H9 (cell line): ENCODE measurements at regions not wholly inside any gene's neighbourhood (a gene's known extent, or its start where the extent isn't known, plus 50 kb on each side); places are given as distances from the start of the nearest gene placed in this dataset.
A peak's percentile ranks its signal among the peaks of the same experiment; 100 is the strongest.

Source experiments
- DNase-seq: peaks from one replicate; pipeline ENCODE4 v3.0.0-alpha.2; 2017
- H2AFZ ChIP-seq: one replicate; pipeline ENCODE4 v1.6.1; 2013; ENCODE audit warnings: mild to moderate bottlenecking, low read length, control low read depth, moderate library complexity
- H2AK5ac ChIP-seq: 2 replicates; pipeline ENCODE4 v1.6.1; 2013; ENCODE audit warnings: low read length, control low read depth, mixed read lengths; ENCODE audit not compliant: insufficient read length
- H2BK120ac ChIP-seq: one replicate; pipeline ENCODE4 v1.6.1; 2013; ENCODE audit warnings: low read depth, mild to moderate bottlenecking, low read length, control low read depth, inconsistent platforms; ENCODE audit not compliant: poor library complexity, severe bottlenecking
- H2BK12ac ChIP-seq: 2 replicates; pipeline ENCODE4 v1.6.1; 2013; ENCODE audit warnings: low read length, control low read depth, mixed read lengths, low read depth; ENCODE audit not compliant: insufficient read length
- H2BK15ac ChIP-seq: 2 replicates; pipeline ENCODE4 v1.6.1; 2013; ENCODE audit warnings: low read depth, low read length, control low read depth
- H2BK20ac ChIP-seq: one replicate; pipeline ENCODE4 v1.6.1; 2013; ENCODE audit warnings: low read depth, mild to moderate bottlenecking, low read length, control low read depth, inconsistent platforms; ENCODE audit not compliant: poor library complexity, severe bottlenecking
- H2BK5ac ChIP-seq: 2 replicates; pipeline ENCODE4 v1.6.1; 2013; ENCODE audit warnings: low read length, control low read depth, mixed read lengths; ENCODE audit not compliant: insufficient read length
- H3K14ac ChIP-seq: 2 replicates; pipeline ENCODE4 v1.6.1; 2013; ENCODE audit warnings: low read length, control low read depth; ENCODE audit not compliant: insufficient read depth
- H3K18ac ChIP-seq: 2 replicates; pipeline ENCODE4 v1.6.1; 2013; ENCODE audit warnings: low read depth, mild to moderate bottlenecking, mixed read lengths, low read length, control low read depth; ENCODE audit not compliant: insufficient read length
- H3K23ac ChIP-seq: 2 replicates; pipeline ENCODE4 v1.6.1; 2013; ENCODE audit warnings: low read length, control low read depth, mixed read lengths, low read depth; ENCODE audit not compliant: insufficient read length
- H3K23me2 ChIP-seq: 2 replicates; pipeline ENCODE4 v1.6.1; 2013; ENCODE audit warnings: low read depth, mild to moderate bottlenecking, mixed read lengths, low read length, control low read depth; ENCODE audit not compliant: insufficient read length, poor library complexity, severe bottlenecking
- H3K27ac ChIP-seq: 2 replicates; pipeline ENCODE4 v1.5.1; 2013; ENCODE audit warnings: low read length, control low read depth, mixed read lengths, low read depth; ENCODE audit not compliant: insufficient read length
- H3K27me3 ChIP-seq: 2 replicates; pipeline ENCODE4 v1.6.1; 2013; ENCODE audit warnings: low read length, control low read depth, inconsistent platforms; ENCODE audit not compliant: insufficient read depth
- H3K4ac ChIP-seq: 2 replicates; pipeline ENCODE4 v1.6.1; 2013; ENCODE audit warnings: low read depth, mild to moderate bottlenecking, control low read depth, inconsistent platforms, low read length, moderate library complexity
- H3K4me1 ChIP-seq: 2 replicates; pipeline ENCODE4 v1.6.1; 2013; ENCODE audit warnings: low read length, control low read depth, inconsistent platforms; ENCODE audit not compliant: insufficient read depth
- H3K4me2 ChIP-seq: 2 replicates; pipeline ENCODE4 v1.6.1; 2013; ENCODE audit warnings: low read length, control low read depth, mixed read lengths; ENCODE audit not compliant: insufficient read length, insufficient read depth
- H3K56ac ChIP-seq: 2 replicates; pipeline ENCODE4 v1.6.1; 2013; ENCODE audit warnings: low read depth, mild to moderate bottlenecking, mixed read lengths, low read length, control low read depth; ENCODE audit not compliant: insufficient read length
- H3K79me1 ChIP-seq: 2 replicates; pipeline ENCODE4 v1.6.1; 2013; ENCODE audit warnings: low read depth, mild to moderate bottlenecking, moderate library complexity, low read length, control low read depth, inconsistent platforms; ENCODE audit not compliant: insufficient read depth, poor library complexity, severe bottlenecking
- H3K79me2 ChIP-seq: 2 replicates; pipeline ENCODE4 v1.6.1; 2013; ENCODE audit warnings: low read length, control low read depth, inconsistent platforms; ENCODE audit not compliant: insufficient read depth
- H3K9ac ChIP-seq: 2 replicates; pipeline ENCODE4 v1.6.1; 2013; ENCODE audit warnings: low read length, control low read depth, mixed read lengths; ENCODE audit not compliant: insufficient read length; ENCODE audit errors: extremely low read depth
- H3K9me3 ChIP-seq: one replicate; pipeline ENCODE4 v1.6.1; 2013; ENCODE audit warnings: low read depth, low read length, inconsistent platforms; ENCODE audit not compliant: control insufficient read depth
- H3T11ph ChIP-seq: one replicate; pipeline ENCODE4 v1.6.1; 2013; ENCODE audit warnings: mild to moderate bottlenecking, low read length, control low read depth, inconsistent platforms
- H4K20me1 ChIP-seq: one replicate; pipeline ENCODE4 v1.6.1; 2013; ENCODE audit not compliant: control insufficient read depth, insufficient read length, insufficient read depth
- H4K5ac ChIP-seq: 2 replicates; pipeline ENCODE4 v1.6.1; 2013; ENCODE audit warnings: low read depth, mild to moderate bottlenecking, mixed read lengths, low read length, control low read depth; ENCODE audit not compliant: insufficient read length
- H4K8ac ChIP-seq: replicated peaks from 2 replicates; pipeline ENCODE4 v1.6.1; 2013; ENCODE audit warnings: low read length, control low read depth, mixed read lengths, low read depth; ENCODE audit not compliant: insufficient read length
- H4K91ac ChIP-seq: 2 replicates; pipeline ENCODE4 v1.6.1; 2013; ENCODE audit warnings: low read depth, mild to moderate bottlenecking, moderate library complexity, mixed read lengths, low read length, control low read depth; ENCODE audit not compliant: insufficient read length
- H3K27ac Mint-ChIP-seq, 3 experiments: 2 replicates in 2 of 3; 3 replicates in 1 of 3; pipeline ENCODE4 v1.8.0; 2020 to 2021; ENCODE audit warnings: mixed read lengths in 3 of 3, mild to moderate bottlenecking in 1 of 3, moderate library complexity in 1 of 3
- H3K27me3 Mint-ChIP-seq: 2 replicates; pipeline ENCODE4 v1.8.0; 2021; ENCODE audit warnings: low read depth, mild to moderate bottlenecking, moderate library complexity, mixed read lengths
- H3K36me3 Mint-ChIP-seq, 3 experiments: 2 replicates in 2 of 3; 3 replicates in 1 of 3; pipeline ENCODE4 v1.8.0; 2020 to 2021; ENCODE audit warnings: low read depth in 3 of 3, mixed read lengths in 3 of 3; ENCODE audit not compliant: insufficient read depth in 1 of 3
- H3K4me1 Mint-ChIP-seq, 2 experiments: 2 replicates each; pipeline ENCODE4 v1.8.0; 2020; ENCODE audit warnings: mixed read lengths in 2 of 2
- H3K4me3 Mint-ChIP-seq, 2 experiments: 2 replicates in 1 of 2; 3 replicates in 1 of 2; pipeline ENCODE4 v1.8.0; 2020 to 2021; ENCODE audit warnings: mild to moderate bottlenecking in 2 of 2, mixed read lengths in 2 of 2, moderate library complexity in 1 of 2
- H3K9me3 Mint-ChIP-seq, 2 experiments: 2 replicates in 1 of 2; 3 replicates in 1 of 2; pipeline ENCODE4 v1.8.0; 2020; ENCODE audit warnings: mild to moderate bottlenecking in 2 of 2, mixed read lengths in 2 of 2, moderate library complexity in 1 of 2
- CTCF ChIP-seq: fragments of 200-600 bp; sonication (generic); conservative IDR thresholded peaks from 3 replicates; pipeline ENCODE4 v1.8.0; 2021; ENCODE audit warnings: antibody characterized with exemption, mild to moderate bottlenecking

- Histone ChIP-seq H3K4me1 (no peaks in the 10 kb centered on the region), H3K18ac (no peak overlapping the region), H2BK120ac (no peak overlapping the region), H3K79me2 (no peaks in the 10 kb centered on the region), H3T11ph (no peak overlapping the region), H3K27me3 (no peaks in the 10 kb centered on the region), H3K4ac (no peak overlapping the region), H4K8ac (no peak overlapping the region), H2BK20ac (no peak overlapping the region), H3K27ac (no peak overlapping the region), H2BK15ac (no peak overlapping the region), H3K9ac (no peak overlapping the region), H4K91ac (no peak overlapping the region), H2BK5ac (no peak overlapping the region), H3K23me2 (no peaks in the 10 kb centered on the region), H3K79me1 (no peaks in the 10 kb centered on the region), H3K4me2 (no peak overlapping the region), H2AK5ac (no peak overlapping the region), H2BK12ac (no peak overlapping the region), H2AFZ (no peak overlapping the region), H3K9me3 (no peaks in the 10 kb centered on the region), H3K23ac (no peak overlapping the region), H4K20me1 (no peaks in the 10 kb centered on the region), H4K5ac (no peak overlapping the region), H3K14ac (no peak overlapping the region), H3K56ac (no peak overlapping the region)
- Mint-ChIP-seq H3K4me3 (no peak overlapping the region), H3K27ac (peak overlapping the region in 1 of 3 experiments; percentile 68; a peak in 1 of 7 replicates), H3K4me1 (peaks cover 8 to 10% of the 10 kb centered on the region in 2 experiments), H3K27me3 (no peaks in the 10 kb centered on the region), H3K36me3 (peaks cover 0 to 7% (median 1%) of the 10 kb centered on the region in 3 experiments; a peak in 4 of 7 replicates), H3K9me3 (peaks cover 5 to 6% of the 10 kb centered on the region in 2 experiments; a peak in 3 of 5 replicates)
- no peak for TF ChIP-seq CTCF
- DNase-seq: no peak
Measured at GRCh38 chr1:188096521-188096920, 1267.8 kb downstream of the PLA2G4A start.
